Gastroesophageal sphincter (tissue), 4 donors: ENCODE measurements at regions not wholly inside any gene's neighbourhood (a gene's known extent, or its start where the extent isn't known, plus 50 kb on each side); places are given as distances from the start of the nearest gene placed in this dataset.
"Not testable (repeated sequence)": the region's sequence is repeated elsewhere in the genome, so short reads cannot be mapped to it uniquely, and the experiment has no call there.

ENCODE experiments used
- ATAC-seq: fragments of 150-250 bp; one replicate; pipeline ENCODE4 v1.9.1; 2016; ENCODE audit warnings: mild to moderate bottlenecking, moderate library complexity
- H3K27ac ChIP-seq, 4 donors: fragments of 200-600 bp; sonication (generic) in 3 of 4; 1 replicate in 3 of 4; 2 replicates in 1 of 4; pipeline ENCODE4 v1.5.1; 2016 to 2019
- H3K27me3 ChIP-seq: fragments of 200-600 bp; sonication (generic); one replicate; pipeline ENCODE4 v1.5.1; 2019
- H3K36me3 ChIP-seq, 2 donors: fragments of 200-600 bp; sonication (generic); one replicate each; pipeline ENCODE4 v1.5.1; 2019; ENCODE audit warnings: control low read depth in 1 of 2
- H3K4me1 ChIP-seq, 3 donors: fragments of 200-600 bp; sonication (generic); 1 replicate in 2 of 3; 2 replicates in 1 of 3; pipeline ENCODE4 v1.5.1; 2016 to 2019; ENCODE audit warnings: control low read depth in 2 of 3
- H3K4me3 ChIP-seq, 2 donors: fragments of 200-600 bp; sonication (generic); one replicate each; pipeline ENCODE4 v1.5.1; 2019; ENCODE audit warnings: mild to moderate bottlenecking in 1 of 2, moderate library complexity in 1 of 2
- H3K9me3 ChIP-seq, 3 donors: fragments of 200-600 bp; sonication (generic); one replicate each; pipeline ENCODE4 v1.5.1; 2017 to 2019; ENCODE audit warnings: control low read depth in 2 of 3
- EP300 ChIP-seq: sonication (generic); formaldehyde crosslinking; IDR thresholded peaks from one replicate; pipeline ENCODE4 v1.6.1; 2017; ENCODE audit warnings: antibody characterized with exemption, mild to moderate bottlenecking
- POLR2A ChIP-seq, 2 donors: fragments of 450-650 bp; IDR thresholded peaks; one replicate each; pipeline ENCODE4 v1.6.1; 2017; ENCODE audit warnings: antibody characterized with exemption in 2 of 2, mild to moderate bottlenecking in 2 of 2, moderate library complexity in 1 of 2
- POLR2AphosphoS5 ChIP-seq: sonication (generic); formaldehyde crosslinking; IDR thresholded peaks from one replicate; pipeline ENCODE4 v1.6.1; 2017; ENCODE audit warnings: antibody characterized with exemption
- WGBS, 2 donors: methylation state at CpG; one replicate each; pipeline ENCODE4 v1.1.5; 2018; ENCODE audit warnings: low coverage in 1 of 2; 5-methylcytosine and 5-hydroxymethylcytosine counted together
- TF ChIP-seq, protein P1 (sequence below), 4 experiments: fragments of 200-600 bp in 2 of 4; fragments of 450-650 bp in 2 of 4; sonication (generic) in 1 of 4; IDR thresholded peaks; one replicate each; pipeline ENCODE4 v1.5.1; 2017 to 2019; ENCODE audit warnings: antibody characterized with exemption in 4 of 4, mild to moderate bottlenecking in 2 of 4, moderate library complexity in 2 of 4

DNA sequence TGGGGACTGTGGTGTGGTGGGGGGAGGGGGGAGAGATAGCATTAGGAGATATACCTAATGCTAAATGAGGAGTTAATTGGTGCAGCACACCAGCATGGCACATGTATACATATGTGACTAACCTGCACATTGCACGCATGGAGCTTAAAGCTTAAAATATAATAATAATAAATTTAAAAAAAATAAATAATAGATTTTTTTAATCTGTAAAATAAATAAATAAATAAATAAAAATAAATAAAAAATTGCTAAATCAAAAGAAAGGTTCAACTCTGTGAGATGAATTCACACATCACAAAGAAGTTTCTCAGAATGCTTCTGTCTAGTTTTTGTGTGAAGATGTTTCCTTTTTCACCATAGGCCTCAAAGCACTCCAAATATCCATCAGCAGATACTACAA is 1793.7 kb downstream of the UQCRFS1 start:
- ATAC-seq: not testable (repeated sequence)
- peaks cover 0 to 50% (median 0%) of the 10 kb centered on the region in 3 donors for H3K9me3 ChIP-seq
- WGBS, 2 donors: 100% methylated on average over 1 of the region's 1 CpG; no CpG with 5 or more reads in 1 of the 2 donors

DNA sequence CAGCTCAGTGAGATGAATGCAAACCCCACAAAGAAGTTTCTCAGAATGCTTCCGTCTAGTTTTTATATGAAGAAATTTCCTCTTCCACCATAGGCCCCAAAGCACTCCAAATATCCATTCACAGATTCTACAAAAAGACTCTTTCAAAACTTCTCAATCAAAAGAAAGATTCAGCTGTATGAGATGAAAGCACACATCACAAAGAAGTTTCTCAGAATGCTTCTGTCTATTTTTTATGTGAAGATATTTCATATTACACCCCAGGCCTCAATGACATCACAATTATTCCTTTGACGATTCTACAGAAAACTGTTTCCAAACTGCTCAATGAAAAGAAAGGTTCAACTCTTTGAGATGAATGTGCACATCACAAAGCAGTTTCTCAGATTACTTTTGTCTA is 1819.4 kb downstream of the UQCRFS1 start:
- no peaks in the 10 kb centered on the region for H3K27me3 ChIP-seq
- no peak for ATAC-seq
- no peaks in the 10 kb centered on the region for H3K36me3 ChIP-seq
- no peaks in the 10 kb centered on the region for H3K4me1 ChIP-seq
- 78 to 81% methylated on average over 2 of the region's 2 CpGs for WGBS, 2 donors
- no peak overlapping the region for H3K27ac ChIP-seq
- TF ChIP-seq EP300: no peak
- no peak for TF ChIP-seq POLR2AphosphoS5
- TF ChIP-seq, protein P1, sequence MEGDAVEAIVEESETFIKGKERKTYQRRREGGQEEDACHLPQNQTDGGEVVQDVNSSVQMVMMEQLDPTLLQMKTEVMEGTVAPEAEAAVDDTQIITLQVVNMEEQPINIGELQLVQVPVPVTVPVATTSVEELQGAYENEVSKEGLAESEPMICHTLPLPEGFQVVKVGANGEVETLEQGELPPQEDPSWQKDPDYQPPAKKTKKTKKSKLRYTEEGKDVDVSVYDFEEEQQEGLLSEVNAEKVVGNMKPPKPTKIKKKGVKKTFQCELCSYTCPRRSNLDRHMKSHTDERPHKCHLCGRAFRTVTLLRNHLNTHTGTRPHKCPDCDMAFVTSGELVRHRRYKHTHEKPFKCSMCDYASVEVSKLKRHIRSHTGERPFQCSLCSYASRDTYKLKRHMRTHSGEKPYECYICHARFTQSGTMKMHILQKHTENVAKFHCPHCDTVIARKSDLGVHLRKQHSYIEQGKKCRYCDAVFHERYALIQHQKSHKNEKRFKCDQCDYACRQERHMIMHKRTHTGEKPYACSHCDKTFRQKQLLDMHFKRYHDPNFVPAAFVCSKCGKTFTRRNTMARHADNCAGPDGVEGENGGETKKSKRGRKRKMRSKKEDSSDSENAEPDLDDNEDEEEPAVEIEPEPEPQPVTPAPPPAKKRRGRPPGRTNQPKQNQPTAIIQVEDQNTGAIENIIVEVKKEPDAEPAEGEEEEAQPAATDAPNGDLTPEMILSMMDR (IDR thresholded peaks at IDR 0.05): no peak
- no peak for TF ChIP-seq POLR2A (IDR thresholded peaks at IDR 0.05)
- peaks cover 0 to 38% (median 2%) of the 10 kb centered on the region in 3 donors for H3K9me3 ChIP-seq
- no peak overlapping the region for H3K4me3 ChIP-seq

More for the DNA sequence above, 1793.7 kb downstream of the UQCRFS1 start:
- not testable (repeated sequence) for H3K27me3 ChIP-seq, H3K4me3 ChIP-seq, H3K36me3 ChIP-seq, H3K27ac ChIP-seq, H3K4me1 ChIP-seq

DNA sequence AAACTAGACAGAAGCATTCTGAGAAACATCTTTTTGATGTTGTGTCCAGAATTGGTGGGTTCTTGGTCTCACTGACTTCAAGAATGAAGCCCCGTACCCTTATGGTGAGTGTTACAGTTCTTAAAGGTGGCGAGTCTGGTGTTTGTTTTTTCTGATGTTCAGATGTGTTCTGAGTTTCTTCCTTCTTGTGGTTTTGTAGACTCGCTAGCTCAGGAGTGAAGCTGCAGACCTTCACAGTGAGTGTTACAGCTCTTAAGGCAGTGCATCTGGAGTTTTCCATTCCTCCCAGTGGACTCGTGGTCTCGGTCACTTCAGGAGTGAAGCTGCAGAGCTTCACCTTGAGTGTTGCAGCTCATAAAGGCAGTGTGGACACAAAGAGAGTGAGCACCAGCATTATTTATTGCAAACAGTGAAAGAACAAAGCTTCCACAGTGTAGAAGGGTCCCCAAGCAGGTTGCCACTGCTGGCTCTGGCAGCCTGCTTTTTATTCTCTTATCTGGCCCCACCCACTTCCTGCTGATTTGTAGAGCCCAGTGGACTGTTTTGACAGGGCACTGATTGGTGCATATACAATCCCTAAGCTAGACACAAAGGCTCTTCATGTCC is 1820.8 kb downstream of the UQCRFS1 start:
- TF ChIP-seq POLR2AphosphoS5: no peak
- TF ChIP-seq EP300: no peak
- no peak for TF ChIP-seq POLR2A (IDR thresholded peaks at IDR 0.05)
- TF ChIP-seq, protein P1 (IDR thresholded peaks at IDR 0.05): no peak
- no peak for ATAC-seq
- Histone ChIP-seq H3K36me3 (no peaks in the 10 kb centered on the region), H3K27ac (no peak overlapping the region), H3K4me1 (no peaks in the 10 kb centered on the region), H3K27me3 (no peaks in the 10 kb centered on the region), H3K4me3 (no peak overlapping the region), H3K9me3 (peaks cover 0 to 49% (median 2%) of the 10 kb centered on the region in 3 donors)
- WGBS, 2 donors: 73 to 74% methylated on average over 5 of the region's 5 CpGs

DNA sequence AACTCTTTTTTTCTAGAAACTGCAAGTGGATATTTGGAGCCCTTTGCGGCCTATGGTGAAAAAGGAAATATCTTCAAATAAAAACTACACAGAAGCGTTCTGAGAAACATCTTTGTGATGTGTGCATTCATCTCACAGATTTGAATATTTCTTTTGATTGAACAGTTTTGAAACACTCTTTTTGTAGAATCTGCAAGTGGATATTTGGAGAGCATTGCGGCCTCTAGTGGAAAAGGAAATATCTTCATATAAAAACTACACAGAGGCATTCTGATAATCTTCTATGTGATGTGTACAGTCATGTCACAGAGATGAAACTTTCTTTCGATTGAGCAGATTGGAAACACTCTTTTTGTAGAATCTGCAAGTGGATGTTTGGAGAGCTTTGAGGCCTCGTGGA is 1833.6 kb downstream of the UQCRFS1 start:
- not testable (repeated sequence) for H3K36me3 ChIP-seq, H3K4me1 ChIP-seq, H3K4me3 ChIP-seq, ATAC-seq, H3K27ac ChIP-seq, H3K27me3 ChIP-seq
- peaks cover 0 to 47% (median 0%) of the 10 kb centered on the region in 3 donors for H3K9me3 ChIP-seq
- WGBS, 2 donors: 32 to 35% methylated on average over 5 of the region's 5 CpGs

DNA sequence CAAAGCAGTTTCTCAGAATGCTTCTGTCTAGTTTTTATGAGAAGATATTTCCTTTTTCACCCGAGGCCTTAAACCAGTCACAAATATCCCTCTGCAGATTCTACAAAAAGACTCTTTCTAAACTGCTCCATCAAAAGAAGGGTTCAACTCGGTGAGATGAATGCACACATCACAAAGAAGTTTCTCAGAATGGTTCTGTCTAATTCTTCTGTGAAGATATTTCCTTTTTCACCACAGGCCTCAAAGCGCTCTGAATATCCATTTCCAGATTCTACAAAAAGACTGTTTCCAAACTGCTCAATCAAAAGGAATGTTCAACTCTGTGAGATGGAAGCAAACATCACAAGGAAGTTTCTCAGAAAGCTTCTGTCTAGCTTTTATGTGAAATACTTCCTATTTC is 1843.3 kb downstream of the UQCRFS1 start:
- H3K9me3 ChIP-seq: peaks cover 2 to 49% (median 5%) of the 10 kb centered on the region in 3 donors
- ATAC-seq, H3K27me3 ChIP-seq, H3K4me3 ChIP-seq, H3K36me3 ChIP-seq, H3K27ac ChIP-seq, H3K4me1 ChIP-seq: not testable (repeated sequence)
- 38 to 40% methylated on average over 3 of the region's 3 CpGs for WGBS, 2 donors

DNA sequence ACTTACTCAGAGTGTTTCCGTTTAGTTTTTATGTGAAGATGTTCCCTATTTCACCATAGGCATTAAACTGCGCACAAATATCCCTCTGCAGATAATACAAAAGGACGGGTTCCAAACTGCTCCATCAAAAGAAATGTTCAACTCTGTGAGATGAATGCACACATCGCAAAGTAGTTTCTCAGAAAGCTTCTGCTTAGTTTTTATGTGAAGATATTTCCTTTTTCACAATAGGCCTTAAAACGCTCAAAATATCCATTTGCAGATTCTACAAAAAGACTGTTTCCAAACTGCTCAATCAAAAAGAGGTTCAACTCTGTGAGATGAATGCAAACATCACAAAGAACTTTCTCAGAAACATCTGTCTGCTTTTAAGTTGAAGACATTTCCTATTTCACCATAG is 1850.5 kb downstream of the UQCRFS1 start:
- H3K4me3 ChIP-seq, ATAC-seq, H3K36me3 ChIP-seq, H3K4me1 ChIP-seq, H3K27ac ChIP-seq, H3K27me3 ChIP-seq: not testable (repeated sequence)
- 43 to 48% methylated on average over 5 of the region's 5 CpGs for WGBS, 2 donors
- peaks cover 0 to 77% (median 2%) of the 10 kb centered on the region in 3 donors for H3K9me3 ChIP-seq

DNA sequence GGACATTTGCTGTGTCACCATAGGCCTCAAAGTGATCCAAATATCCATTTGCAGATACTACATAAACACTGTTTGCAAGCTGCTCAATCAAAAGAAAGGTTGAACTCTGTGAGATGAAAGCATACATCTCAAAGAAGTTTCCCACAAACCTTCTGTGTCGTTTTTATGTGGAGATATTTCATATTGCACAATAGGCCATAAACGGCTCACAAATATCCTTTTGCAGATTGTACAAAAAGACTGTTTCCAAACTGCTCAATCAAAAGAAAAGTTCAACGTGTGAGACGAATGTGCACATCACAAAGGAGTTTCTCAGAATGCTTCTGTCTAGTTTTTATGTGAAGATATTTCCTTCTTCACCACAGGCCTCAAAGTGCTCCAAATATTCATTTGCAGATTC is 1857.4 kb downstream of the UQCRFS1 start:
- not testable (repeated sequence) for H3K27ac ChIP-seq, H3K4me1 ChIP-seq, ATAC-seq, H3K4me3 ChIP-seq, H3K27me3 ChIP-seq, H3K36me3 ChIP-seq
- peaks cover 0 to 97% (median 26%) of the 10 kb centered on the region in 3 donors for H3K9me3 ChIP-seq
- WGBS, 2 donors: 38 to 40% methylated on average over 4 of the region's 4 CpGs
